ENCODE measurements at regions not wholly inside any gene's neighbourhood (a gene's known extent, or its start where the extent isn't known, plus 50 kb on each side); places are given as distances from the start of the nearest gene placed in this dataset.

- no peak for DNase-seq
Observed at GRCh38 chr10:44087403-44087802, 297.5 kb downstream of the CXCL12 start.

GRCh38 chr10:44083719-44084400 is 301.0 kb downstream of the CXCL12 start:
- no peak for DNase-seq

- no peak for DNase-seq
Observed at GRCh38 chr10:44071479-44071878, 313.4 kb downstream of the CXCL12 start.

- no peak for DNase-seq
Observed at GRCh38 chr10:44070282-44070681, 314.6 kb downstream of the CXCL12 start.

GRCh38 chr10:44069573-44069972 is 315.3 kb downstream of the CXCL12 start:
- no peak for DNase-seq

GRCh38 chr10:44068716-44069482 is 316.0 kb downstream of the CXCL12 start:
- no peak for DNase-seq

GRCh38 chr10:44067432-44067831 is 317.5 kb downstream of the CXCL12 start:
- no peak for DNase-seq

- no peak for DNase-seq
Observed at GRCh38 chr10:44066527-44067255, 318.2 kb downstream of the CXCL12 start.

GRCh38 chr10:44065788-44066526 is 318.9 kb downstream of the CXCL12 start:
- no peak for DNase-seq

- no peak for DNase-seq
Observed at GRCh38 chr10:44064987-44065787, 319.7 kb downstream of the CXCL12 start.

GRCh38 chr10:44064317-44064716 is 320.6 kb downstream of the CXCL12 start:
- no peak for DNase-seq

GRCh38 chr10:44063686-44064085 is 321.2 kb downstream of the CXCL12 start:
- no peak for DNase-seq

GRCh38 chr10:44060719-44061118 is 324.2 kb downstream of the CXCL12 start:
- no peak for DNase-seq

GRCh38 chr10:44060221-44060620 is 324.7 kb downstream of the CXCL12 start:
- no peak for DNase-seq

GRCh38 chr10:44058259-44058658 is 326.6 kb downstream of the CXCL12 start:
- no peak for DNase-seq

GRCh38 chr10:44056967-44057805 is 327.7 kb downstream of the CXCL12 start:
- no peak for DNase-seq

GRCh38 chr10:44056206-44056605 is 328.7 kb downstream of the CXCL12 start:
- DNase-seq = no peak

- no peak for DNase-seq
Observed at GRCh38 chr10:44054046-44054445, 330.9 kb downstream of the CXCL12 start.

- DNase-seq = no peak
Observed at GRCh38 chr10:44053391-44053790, 331.5 kb downstream of the CXCL12 start.

GRCh38 chr10:44051584-44052385 is 333.1 kb downstream of the CXCL12 start:
- no peak for DNase-seq

Measured in NCI-H1694 (cell line).